CD4-positive, alpha-beta T cell treated with Interleukin-6 for 4 hours (primary cell): ENCODE measurements at regions not wholly inside any gene's neighbourhood (a gene's known extent, or its start where the extent isn't known, plus 50 kb on each side); places are given as distances from the start of the nearest gene placed in this dataset.

Experiments used
- DNase-seq: peaks from one replicate; pipeline ENCODE4 v3.0.0-alpha.2; 2020; ENCODE audit warnings: mixed read lengths

- DNase-seq: no peak
Observed at GRCh38 chr14:97312910-97313309, 515.7 kb downstream of the VRK1 start.

GRCh38 chr14:97315790-97316189, 518.6 kb downstream of the VRK1 start:
- no peak for DNase-seq

GRCh38 chr14:97318380-97318779, 521.2 kb downstream of the VRK1 start:
- no peak for DNase-seq

GRCh38 chr14:97319691-97320090, 522.5 kb downstream of the VRK1 start:
- no peak for DNase-seq

GRCh38 chr14:97328743-97329142, 531.6 kb downstream of the VRK1 start:
- DNase-seq: no peak

- DNase-seq: no peak
Observed at GRCh38 chr14:97329701-97330100, 532.5 kb downstream of the VRK1 start.

- DNase-seq: no peak
Observed at GRCh38 chr14:97331058-97331457, 533.9 kb downstream of the VRK1 start.

- no peak for DNase-seq
Observed at GRCh38 chr14:97331526-97331925, 534.3 kb downstream of the VRK1 start.

- peak; percentile 10 for DNase-seq
Observed at GRCh38 chr14:97336179-97336578, 539.0 kb downstream of the VRK1 start.

GRCh38 chr14:97336816-97337215, 539.6 kb downstream of the VRK1 start:
- DNase-seq: no peak

GRCh38 chr14:97337267-97337666, 540.1 kb downstream of the VRK1 start:
- no peak for DNase-seq

- DNase-seq: no peak
Observed at GRCh38 chr14:97337670-97338069, 540.5 kb downstream of the VRK1 start.

GRCh38 chr14:97344666-97345065, 547.5 kb downstream of the VRK1 start:
- DNase-seq: no peak

GRCh38 chr14:97346675-97347074, 549.5 kb downstream of the VRK1 start:
- DNase-seq: no peak

GRCh38 chr14:97349463-97349862, 552.3 kb downstream of the VRK1 start:
- DNase-seq: no peak

- DNase-seq: no peak
Observed at GRCh38 chr14:97349946-97350345, 552.8 kb downstream of the VRK1 start.

- DNase-seq: no peak
Observed at GRCh38 chr14:97350415-97350814, 553.2 kb downstream of the VRK1 start.

- DNase-seq: no peak
Observed at GRCh38 chr14:97350894-97351731, 553.9 kb downstream of the VRK1 start.

- DNase-seq: no peak
Observed at GRCh38 chr14:97353102-97353501, 555.9 kb downstream of the VRK1 start.

- DNase-seq: no peak
Observed at GRCh38 chr14:97354119-97354722, 557.0 kb downstream of the VRK1 start.

- DNase-seq: no peak
Observed at GRCh38 chr14:97359341-97359740, 562.2 kb downstream of the VRK1 start.

- DNase-seq: no peak
Observed at GRCh38 chr14:97361181-97361580, 564.0 kb downstream of the VRK1 start.

GRCh38 chr14:97361958-97362357, 564.8 kb downstream of the VRK1 start:
- no peak for DNase-seq

- DNase-seq: no peak
Observed at GRCh38 chr14:97366400-97366799, 569.2 kb downstream of the VRK1 start.

- no peak for DNase-seq
Observed at GRCh38 chr14:97367278-97367677, 570.1 kb downstream of the VRK1 start.
